ENCODE measurements at regions not wholly inside any gene's neighbourhood (a gene's known extent, or its start where the extent isn't known, plus 50 kb on each side); places are given as distances from the start of the nearest gene placed in this dataset.

GRCh38 chr6:156269751-156270369, 507.3 kb upstream of the ARID1B start:
- TF ChIP-seq POU6F1 (CRISPR knock-in tag; IDR thresholded peaks at IDR 0.05; ENCODE audit: borderline replicate concordance, low read depth) (no peak), CSRNP3 (CRISPR knock-in tag; IDR thresholded peaks at IDR 0.05) (no peak), ZNF70 (CRISPR knock-in tag; IDR thresholded peaks at IDR 0.05) (no peak), TSHZ2 (CRISPR knock-in tag; IDR thresholded peaks at IDR 0.05) (no peak), ISL1 (CRISPR knock-in tag; IDR thresholded peaks at IDR 0.05) (no peak), PATZ1 (CRISPR knock-in tag; IDR thresholded peaks at IDR 0.05; ENCODE audit: borderline replicate concordance) (no peak), ZFP30 (CRISPR knock-in tag; IDR thresholded peaks at IDR 0.05) (no peak), GLIS3 (CRISPR knock-in tag; IDR thresholded peaks at IDR 0.05) (no peak), ZNF565 (CRISPR knock-in tag; conservative IDR thresholded peaks at IDR 0.05; ENCODE audit: low read depth) (no peak), ZNF8 (CRISPR knock-in tag; IDR thresholded peaks at IDR 0.05) (no peak)
